LNCaP clone FGC (cell line): ENCODE measurements at regions not wholly inside any gene's neighbourhood (a gene's known extent, or its start where the extent isn't known, plus 50 kb on each side); places are given as distances from the start of the nearest gene placed in this dataset.
"Not testable (repeated sequence)": the region's sequence is repeated elsewhere in the genome, so short reads cannot be mapped to it uniquely, and the experiment has no call there.

Experiments
- DNase-seq: peaks from one replicate; pipeline ENCODE4 v3.0.0-alpha.2; 2011; ENCODE audit warnings: low read depth
- H3K4me3 ChIP-seq: 2 replicates; pipeline ENCODE4 v1.5.1; 2011; ENCODE audit warnings: mild to moderate bottlenecking, low read depth, low read length, control low read depth
- TF ChIP-seq, protein P1 (sequence below): IDR thresholded peaks from 2 replicates; pipeline ENCODE4 v1.5.1; 2012; ENCODE audit warnings: mild to moderate bottlenecking; ENCODE audit not compliant: control insufficient read depth, insufficient read depth; ENCODE audit errors: extremely low read depth

DNA sequence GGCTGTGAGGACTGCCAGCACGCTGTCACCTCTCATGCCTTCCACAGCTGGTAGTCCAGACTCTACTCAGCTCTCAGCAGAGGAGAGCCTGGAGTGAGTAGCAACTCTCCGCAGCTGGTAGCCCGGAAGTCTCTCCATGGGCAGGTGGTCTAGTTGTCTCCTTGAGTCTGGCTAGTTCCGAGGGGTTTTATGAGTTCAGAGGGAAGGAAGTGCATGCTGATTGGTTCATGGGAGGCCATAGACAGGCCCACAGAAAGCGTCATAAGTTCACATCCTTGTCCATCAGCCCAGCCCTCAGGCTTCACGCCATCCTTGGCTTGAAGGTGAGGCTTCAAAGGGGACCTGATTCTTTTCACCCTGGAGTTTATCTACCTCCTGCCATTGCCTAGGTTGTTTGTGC, 2662.4 kb upstream of the PCDH20 start:
- no peak for DNase-seq
- TF ChIP-seq, protein P1, sequence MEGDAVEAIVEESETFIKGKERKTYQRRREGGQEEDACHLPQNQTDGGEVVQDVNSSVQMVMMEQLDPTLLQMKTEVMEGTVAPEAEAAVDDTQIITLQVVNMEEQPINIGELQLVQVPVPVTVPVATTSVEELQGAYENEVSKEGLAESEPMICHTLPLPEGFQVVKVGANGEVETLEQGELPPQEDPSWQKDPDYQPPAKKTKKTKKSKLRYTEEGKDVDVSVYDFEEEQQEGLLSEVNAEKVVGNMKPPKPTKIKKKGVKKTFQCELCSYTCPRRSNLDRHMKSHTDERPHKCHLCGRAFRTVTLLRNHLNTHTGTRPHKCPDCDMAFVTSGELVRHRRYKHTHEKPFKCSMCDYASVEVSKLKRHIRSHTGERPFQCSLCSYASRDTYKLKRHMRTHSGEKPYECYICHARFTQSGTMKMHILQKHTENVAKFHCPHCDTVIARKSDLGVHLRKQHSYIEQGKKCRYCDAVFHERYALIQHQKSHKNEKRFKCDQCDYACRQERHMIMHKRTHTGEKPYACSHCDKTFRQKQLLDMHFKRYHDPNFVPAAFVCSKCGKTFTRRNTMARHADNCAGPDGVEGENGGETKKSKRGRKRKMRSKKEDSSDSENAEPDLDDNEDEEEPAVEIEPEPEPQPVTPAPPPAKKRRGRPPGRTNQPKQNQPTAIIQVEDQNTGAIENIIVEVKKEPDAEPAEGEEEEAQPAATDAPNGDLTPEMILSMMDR: no peak
- H3K4me3 ChIP-seq: no peak overlapping the region

DNA sequence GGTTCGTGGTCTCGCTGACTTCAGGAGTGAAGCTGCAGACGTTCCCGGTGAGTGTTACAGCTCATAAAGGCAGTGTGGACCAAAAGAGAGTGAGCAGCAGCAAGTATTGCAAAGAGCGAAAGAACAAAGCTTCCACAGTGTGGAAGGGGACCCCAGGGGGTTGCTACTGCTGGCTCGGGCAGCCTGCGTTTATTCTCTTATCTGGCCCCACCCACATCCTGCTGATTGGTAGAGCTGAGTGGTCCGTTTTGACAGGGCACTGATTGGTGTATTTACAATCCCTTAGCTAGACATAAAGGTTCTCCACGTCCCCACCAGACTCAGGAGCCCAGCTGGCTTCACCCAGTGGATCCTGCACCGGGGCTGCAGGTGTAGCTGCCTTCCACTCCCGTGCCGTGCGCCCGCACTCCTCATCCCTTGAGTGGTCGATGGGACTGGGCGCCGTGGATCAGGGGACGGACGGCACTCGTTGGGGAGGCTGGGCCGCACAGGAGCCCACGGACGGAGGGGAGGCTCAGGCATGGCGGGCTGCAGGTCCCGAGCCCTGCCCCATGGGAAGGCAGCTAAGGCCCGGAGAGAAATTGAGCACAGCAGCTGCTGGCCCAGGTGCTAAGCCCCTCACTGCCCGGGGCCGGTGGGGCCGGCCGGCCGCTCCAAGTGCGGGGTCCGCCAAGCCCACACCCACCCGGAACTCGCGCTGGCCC, 2661.6 kb upstream of the PCDH20 start:
- not testable (repeated sequence) for DNase-seq, H3K4me3 ChIP-seq

DNA sequence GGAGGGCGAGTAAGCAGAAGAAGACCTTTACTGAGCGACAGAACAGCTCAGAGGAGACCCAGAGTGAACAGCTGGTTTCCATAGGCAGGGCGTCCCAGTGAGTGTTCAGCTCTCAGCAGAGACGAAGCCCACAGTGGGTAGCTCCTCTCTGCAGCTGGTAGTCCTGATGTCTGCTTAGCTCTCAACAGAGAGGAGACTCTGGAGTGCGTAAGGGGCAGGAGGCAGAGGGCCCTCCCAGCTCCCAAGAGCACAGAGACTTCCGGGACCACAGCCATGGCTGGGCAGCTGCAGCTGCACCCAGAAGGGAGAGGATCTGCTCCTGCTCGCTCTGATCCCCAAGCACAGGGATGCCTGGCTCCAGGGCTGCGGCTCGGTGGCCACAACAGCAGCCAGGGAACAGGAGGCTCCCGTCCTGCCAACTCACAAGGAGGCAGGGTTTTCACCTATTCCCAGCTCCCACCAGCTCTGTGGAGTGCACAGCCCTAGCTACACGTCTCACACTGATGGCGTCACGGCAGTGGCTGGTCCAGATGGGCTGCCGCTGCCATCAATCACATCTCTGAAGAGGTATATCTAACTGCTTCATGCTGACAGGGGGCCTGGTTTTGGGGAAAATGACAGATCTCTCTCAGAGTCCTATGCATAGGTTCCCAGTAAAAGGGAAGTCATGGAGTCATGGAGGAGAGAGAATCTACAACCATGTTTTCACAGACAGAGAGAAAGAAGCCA, 2660.1 kb upstream of the PCDH20 start:
- DNase-seq: no peak
- no peak overlapping the region for H3K4me3 ChIP-seq
- TF ChIP-seq, protein P1: no peak

DNA sequence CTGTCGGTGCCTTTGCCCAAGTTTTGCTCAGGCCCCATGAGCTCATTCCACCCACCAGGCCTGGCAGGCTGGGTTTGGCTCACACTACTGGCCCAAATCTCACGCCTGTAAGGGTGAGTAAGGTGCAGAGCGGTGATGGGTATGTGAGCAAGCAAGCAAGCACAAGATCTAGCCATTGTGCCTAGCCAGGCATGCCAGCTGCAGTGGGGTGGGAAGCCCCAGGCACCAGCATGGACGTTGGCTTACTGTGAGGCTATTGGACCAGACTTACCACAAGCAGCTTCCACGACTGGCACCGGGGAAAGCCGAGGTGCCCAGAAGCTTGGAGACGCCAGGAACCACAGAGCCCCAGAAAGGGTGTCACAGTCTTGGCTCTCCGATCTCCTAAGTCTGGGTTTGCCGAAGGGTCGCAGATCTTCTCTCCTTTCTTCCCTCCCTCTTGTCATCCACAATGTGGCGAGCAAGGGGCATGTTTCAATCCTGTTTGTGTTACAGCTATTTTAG, 2659.4 kb upstream of the PCDH20 start:
- TF ChIP-seq, protein P1: no peak
- H3K4me3 ChIP-seq: no peak overlapping the region
- DNase-seq: no peak

DNA sequence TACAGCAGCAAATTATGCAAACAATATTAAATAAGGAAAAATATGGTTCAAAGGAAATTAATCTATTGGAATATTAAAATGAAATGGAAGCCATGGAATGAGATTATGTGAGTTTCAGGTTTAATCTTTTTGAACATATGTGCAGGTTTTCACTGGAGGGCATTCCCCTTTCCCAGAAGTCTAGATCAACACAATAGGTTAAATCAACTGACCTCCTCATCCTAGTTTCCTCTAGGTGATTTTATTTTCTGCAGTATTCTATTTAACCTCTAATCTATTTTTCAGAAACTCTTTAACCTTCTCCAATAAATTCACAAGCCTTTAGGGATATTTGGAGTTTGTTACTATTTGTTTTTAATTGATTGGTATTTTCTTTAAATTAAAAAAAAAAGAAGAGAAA, 2657.6 kb upstream of the PCDH20 start:
- no peak for DNase-seq
- TF ChIP-seq, protein P1: no peak

DNA sequence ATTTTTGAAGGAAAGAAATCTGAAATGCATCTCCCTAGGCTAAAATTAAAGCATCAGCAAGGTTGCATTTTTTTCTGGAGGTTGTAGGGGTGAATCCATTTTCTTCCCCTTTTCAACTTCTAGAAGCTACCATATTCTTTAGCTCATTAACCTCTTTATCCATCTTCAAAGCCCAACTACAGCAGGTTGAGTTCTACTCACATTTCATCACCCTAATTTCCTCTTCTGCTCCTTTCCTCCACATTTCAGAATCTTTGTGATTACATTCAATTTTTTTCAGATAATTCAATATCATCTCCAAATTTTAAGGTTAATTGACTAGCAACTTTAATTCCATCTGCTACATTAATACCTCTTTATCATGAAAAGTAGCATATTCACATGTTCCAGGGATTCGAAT, 2655.7 kb upstream of the PCDH20 start:
- DNase-seq: no peak
- no peak overlapping the region for H3K4me3 ChIP-seq
- TF ChIP-seq, protein P1: no peak

More for the DNA sequence above, 2657.6 kb upstream of the PCDH20 start:
- H3K4me3 ChIP-seq: no peak overlapping the region

DNA sequence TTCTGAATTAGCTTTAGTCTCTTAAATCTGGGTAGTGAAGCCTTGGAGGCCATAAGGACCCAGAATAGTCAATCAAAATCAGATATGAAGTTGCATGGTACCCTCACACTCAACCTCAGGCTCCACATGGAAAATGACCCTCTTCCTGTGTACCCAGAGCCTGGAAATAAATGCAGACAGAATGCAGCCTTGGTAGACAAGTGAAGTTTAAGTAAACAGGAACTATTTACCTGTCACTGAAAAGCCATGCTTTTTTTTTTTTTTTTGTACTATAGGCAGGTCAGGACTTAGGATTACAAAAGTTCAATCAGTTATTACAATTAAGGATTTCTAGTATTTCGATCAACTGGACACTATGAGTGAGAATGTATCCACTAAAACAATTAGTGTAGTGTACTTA, 2654.2 kb upstream of the PCDH20 start:
- TF ChIP-seq, protein P1: no peak
- no peak overlapping the region for H3K4me3 ChIP-seq
- no peak for DNase-seq
